ENCODE measurements at regions not wholly inside any gene's neighbourhood (a gene's known extent, or its start where the extent isn't known, plus 50 kb on each side); places are given as distances from the start of the nearest gene placed in this dataset.

- TF ChIP-seq CTCF (IDR thresholded peaks at IDR 0.05; ENCODE audit: low read depth, low read length) (no peak), POLR2A (IDR thresholded peaks at IDR 0.05; ENCODE audit: extremely low read depth, insufficient read length) (no peak), MYC (IDR thresholded peaks at IDR 0.05; ENCODE audit: low read depth, low read length) (no peak)
These were observed 1650.0 kb downstream of the AMY1C start for GRCh38 chr1:105399716-105400115.
